Activated gamma-delta T cell treated with anti-CD3 and anti-CD28 coated beads, Interleukin-2, amount 50 U/mL, for 16 hours (primary cell): ENCODE measurements at regions not wholly inside any gene's neighbourhood (a gene's known extent, or its start where the extent isn't known, plus 50 kb on each side); places are given as distances from the start of the nearest gene placed in this dataset.
"Not testable (repeated sequence)": the region's sequence is repeated elsewhere in the genome, so short reads cannot be mapped to it uniquely, and the experiment has no call there.

Experiments used
- DNase-seq: peaks from one replicate; pipeline ENCODE4 v3.0.0-alpha.2; 2020; ENCODE audit warnings: low read depth

DNA sequence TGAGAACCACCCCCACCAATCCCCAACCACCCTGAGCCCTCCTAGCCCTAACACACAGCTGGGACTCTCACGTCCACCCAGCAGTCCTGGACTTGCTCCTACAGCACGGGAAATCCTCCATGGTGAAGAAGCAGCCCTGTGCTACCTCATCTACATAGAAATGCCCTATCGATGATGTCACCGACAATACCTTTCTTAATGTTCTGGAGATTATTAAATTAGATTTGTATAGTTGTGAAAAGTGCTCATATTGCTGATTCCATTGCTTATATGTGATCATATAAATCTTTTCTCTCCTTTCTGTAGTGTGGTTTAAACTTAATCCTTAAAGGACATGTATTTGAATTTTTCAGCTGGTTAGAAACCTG, 97.1 kb downstream of the PPIAL4G start:
- not testable (repeated sequence) for DNase-seq

GRCh38 chr1:148385371-148386030, 97.6 kb downstream of the PPIAL4G start:
- DNase-seq: no peak

DNA sequence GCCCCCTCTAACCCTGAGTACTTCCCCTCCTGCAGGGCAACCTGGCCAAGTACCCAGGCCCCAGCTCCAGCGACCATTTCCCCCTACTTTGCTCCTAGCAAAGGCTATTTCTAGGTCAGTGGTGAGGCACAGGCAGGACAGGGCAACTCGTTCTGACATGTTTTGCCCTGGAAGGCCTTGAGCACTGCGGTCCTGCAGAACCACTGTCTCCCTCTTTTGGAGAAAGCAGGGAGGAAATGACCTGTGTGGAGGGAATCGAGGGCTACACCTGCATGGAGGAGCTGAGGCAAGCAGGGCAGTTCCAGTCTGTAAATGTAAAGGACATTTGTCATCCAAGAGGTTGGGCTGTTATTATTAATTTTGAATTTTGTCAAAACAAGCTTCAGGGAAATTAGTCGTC, 99.1 kb downstream of the PPIAL4G start:
- no peak for DNase-seq

DNA sequence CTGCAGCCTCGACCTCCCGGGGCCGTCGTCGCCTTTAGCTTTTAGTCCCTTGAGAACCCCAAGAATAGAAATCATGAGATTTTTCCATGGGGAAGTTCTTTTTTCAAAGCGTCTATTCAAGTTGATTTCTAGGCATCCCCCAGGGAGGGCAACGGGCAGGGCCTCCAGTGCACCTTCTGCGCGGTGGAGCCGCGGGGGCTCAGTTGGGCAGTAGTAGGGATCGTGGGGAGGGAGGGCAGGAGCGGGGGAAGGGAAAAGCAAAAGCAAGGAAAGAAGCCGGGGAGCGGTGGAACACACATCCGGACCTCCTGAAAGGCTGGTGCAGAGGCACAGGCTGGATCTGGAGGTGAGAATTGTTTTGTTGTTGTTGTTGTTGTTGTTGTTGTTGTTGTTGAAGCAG, 103.4 kb downstream of the PPIAL4G start:
- DNase-seq: no peak

- no peak for DNase-seq
Measured at GRCh38 chr1:148379170-148379500, 104.0 kb downstream of the PPIAL4G start.

- DNase-seq: not testable (repeated sequence)
Measured at GRCh38 chr1:148377992-148378391, 105.1 kb downstream of the PPIAL4G start.

DNA sequence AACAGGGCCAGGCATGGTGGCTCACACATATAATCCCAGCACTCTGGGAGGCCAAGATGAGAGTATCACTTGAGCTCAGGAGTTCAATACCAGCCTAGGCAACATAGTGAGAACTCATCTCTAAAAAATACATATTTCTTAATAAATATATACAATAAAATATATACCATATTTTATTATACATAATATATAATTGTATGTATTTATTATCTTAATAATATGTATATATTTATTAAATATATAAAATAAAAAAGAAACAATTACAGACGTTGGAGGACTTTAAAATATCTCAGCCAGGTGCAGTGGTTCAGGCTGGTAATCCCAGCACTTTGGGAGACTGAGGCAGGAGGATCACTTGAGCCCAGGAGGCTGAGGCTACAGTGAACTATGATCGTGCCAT, 106.1 kb downstream of the PPIAL4G start:
- DNase-seq: not testable (repeated sequence)

DNA sequence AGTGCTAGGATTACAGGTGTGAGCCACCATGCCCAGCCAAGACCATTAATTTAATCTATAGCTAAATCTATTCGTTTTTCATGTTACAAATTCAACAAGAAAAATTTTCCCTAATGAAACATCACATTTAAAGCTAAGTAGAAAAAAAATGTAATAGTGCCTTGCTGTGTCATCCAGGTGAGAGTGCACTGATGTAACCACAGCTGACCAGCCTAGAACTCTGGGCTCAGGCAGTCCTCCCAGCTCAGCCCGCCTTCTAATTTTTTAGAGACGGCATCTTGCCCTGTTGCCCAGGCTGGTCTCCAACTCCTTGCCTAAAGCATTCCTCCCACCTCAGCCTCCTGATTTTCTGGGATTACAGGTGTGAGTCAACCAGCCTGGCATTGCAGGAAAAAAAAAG, 109.0 kb downstream of the PPIAL4G start:
- DNase-seq: no peak

GRCh38 chr1:148373192-148373925, 109.7 kb downstream of the PPIAL4G start:
- DNase-seq: no peak

DNA sequence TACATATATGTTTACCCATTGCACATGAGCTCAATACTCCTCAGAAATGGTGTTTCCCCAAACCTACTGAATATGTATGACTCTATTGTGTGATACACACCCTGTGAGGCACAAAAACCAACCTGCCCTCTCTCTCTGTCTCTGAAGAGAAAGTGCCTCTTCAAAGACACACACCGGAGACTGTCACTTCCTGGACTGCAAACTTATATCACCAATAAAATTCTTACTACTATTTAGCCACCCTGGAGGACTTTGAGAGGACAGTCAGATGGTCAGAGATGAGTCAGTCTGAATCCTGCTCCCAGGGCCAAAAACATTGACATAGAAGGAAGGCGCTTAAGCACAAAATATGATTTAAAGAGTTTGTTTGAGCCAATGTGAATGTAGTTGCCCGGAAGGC, 110.4 kb downstream of the PPIAL4G start:
- DNase-seq: no peak

DNA sequence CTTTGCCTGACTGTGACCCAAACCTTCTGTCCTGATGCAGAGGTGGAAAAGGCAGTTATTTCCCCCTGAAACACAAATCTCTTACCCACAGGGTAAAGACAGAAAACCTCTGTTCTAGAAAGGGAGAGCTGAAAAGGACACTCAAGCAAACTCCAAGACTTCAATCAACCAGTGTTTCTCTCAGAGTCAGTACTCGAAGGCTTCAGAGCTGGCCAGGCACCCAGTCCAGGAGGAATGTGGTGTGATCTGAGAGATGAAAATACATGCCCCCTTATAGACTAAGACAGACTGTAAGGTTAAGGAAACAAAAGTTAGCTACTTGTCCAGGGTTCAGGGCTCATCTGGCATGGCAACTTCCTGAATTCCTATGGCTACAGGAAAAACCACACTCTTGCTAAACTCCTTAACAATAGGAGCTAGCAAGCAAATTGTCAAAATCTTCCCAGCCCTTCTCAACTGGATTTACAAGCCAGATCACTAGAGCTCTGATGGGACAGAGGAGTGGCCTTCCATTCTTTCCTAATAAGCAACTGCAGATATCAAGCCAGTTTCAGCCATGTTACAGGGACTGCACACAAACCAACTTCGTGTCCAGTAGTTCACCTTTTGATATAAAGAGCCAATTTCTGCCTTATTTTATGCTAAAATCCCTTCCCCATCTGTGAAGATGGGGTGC, 110.9 kb downstream of the PPIAL4G start:
- DNase-seq: not testable (repeated sequence)

DNA sequence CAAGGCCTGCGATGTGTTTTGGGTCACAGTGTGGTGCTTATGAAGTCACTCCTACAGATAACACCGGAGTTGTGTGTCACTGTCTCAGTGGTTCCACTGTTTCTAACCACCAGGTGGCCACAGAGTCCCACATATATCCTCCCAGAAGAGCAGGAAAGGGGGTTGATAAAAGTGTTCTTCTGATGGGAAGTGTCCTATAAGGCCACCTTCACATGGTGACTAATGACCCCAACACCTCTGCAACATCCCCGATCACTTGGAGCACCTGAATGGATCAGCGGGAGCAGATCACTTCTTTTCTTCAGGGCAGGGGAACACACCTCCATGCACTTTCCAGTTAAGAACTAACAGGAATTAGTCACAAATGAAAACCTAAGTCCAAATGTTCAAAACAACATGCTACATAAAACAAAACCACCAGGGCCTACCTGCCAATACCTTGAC, 111.5 kb downstream of the PPIAL4G start:
- DNase-seq: peak; percentile 59

- not testable (repeated sequence) for DNase-seq
Measured at GRCh38 chr1:148370661-148371060, 112.4 kb downstream of the PPIAL4G start.

- no peak for DNase-seq
Measured at GRCh38 chr1:148367596-148367995, 115.5 kb downstream of the PPIAL4G start.

DNA sequence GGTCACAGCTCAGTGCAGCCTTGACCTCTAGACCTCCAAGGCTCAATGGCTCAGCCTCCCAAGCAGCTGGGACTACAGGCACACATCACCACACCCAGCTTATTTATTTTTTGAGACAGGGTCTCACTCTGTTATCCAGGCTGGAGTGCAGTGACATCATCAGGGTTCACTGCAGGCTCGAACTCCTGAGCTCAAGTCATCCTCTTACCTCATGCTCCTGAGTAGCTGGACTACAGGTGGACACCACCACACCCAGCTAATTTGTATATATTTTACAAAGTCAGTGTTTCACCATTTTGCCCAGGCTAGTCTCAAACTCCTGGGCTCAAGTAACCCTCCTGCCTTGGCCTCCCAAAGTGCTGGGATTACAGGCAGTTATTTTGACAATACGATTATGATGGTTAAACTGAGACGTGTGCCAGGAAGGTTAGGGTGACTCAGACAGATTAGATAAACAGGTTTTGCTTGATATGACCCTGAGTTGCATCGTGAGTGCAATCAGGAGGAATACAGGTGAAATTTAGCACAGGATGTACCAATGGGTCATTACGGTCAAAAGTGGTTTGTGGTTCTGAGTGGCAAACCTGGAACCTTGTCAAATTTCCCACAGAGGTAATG, 116.9 kb downstream of the PPIAL4G start:
- DNase-seq: not testable (repeated sequence)

GRCh38 chr1:148365151-148365550, 118.0 kb downstream of the PPIAL4G start:
- DNase-seq: not testable (repeated sequence)

DNA sequence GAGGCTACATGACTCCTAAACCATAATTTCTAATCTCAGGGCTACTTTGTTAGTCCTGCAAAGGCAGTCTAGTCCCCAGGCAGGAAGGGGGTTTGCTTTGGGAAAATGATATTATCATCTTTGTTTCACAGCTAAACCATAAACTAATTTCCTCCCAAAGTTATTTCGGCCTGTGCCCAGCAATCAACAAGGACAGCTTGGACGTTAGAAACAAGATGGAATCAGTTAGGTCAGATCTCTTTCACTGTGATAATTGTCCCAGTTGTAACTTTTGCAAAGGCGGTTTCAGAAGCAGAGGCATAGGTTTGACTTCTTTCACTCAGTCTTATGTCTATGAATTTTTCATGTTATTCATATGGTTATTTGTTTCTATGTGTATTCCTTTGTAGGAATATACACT, 119.1 kb downstream of the PPIAL4G start:
- DNase-seq: not testable (repeated sequence)

- no peak for DNase-seq
Measured at GRCh38 chr1:148363439-148363810, 119.7 kb downstream of the PPIAL4G start.

DNA sequence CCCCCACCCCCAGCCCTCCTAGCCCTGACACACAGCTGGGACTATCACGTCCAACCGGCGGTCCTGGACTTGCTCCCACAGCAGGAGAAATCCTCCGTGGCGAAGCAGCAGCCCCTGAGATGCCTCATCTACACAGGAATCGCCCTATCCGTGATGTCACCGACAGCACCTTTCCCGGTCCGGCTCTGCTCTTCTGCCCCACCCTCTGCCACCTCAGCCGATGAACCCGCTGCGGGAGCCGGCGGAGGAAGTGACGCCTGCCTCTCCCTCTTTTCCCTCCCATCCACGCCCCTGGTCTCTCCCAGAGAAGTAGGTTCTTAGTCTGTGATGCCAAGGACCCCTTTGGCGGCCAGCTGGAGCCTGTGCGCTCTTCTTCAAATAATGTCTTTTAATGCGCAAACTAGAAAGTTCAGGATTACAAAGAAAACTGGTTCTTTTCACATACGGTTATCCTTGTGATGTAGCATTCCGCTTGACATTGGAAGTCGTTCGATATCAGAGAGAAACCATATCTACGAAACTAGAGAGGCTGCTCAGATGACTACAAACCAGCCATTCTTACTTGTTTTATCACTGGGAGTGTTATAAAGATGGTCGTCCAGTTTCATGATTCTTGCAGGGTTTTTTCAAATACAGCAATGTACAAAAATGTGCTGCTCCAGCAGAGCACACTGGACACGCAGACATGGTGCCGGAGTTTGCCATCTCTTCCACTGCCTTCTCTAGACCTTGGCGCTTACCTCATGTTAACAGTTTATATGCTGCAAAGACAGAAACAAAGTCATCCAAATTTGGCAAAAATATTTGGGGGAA, 120.3 kb downstream of the PPIAL4G start:
- DNase-seq: no peak

GRCh38 chr1:148362216-148362611, 120.9 kb downstream of the PPIAL4G start:
- no peak for DNase-seq

DNA sequence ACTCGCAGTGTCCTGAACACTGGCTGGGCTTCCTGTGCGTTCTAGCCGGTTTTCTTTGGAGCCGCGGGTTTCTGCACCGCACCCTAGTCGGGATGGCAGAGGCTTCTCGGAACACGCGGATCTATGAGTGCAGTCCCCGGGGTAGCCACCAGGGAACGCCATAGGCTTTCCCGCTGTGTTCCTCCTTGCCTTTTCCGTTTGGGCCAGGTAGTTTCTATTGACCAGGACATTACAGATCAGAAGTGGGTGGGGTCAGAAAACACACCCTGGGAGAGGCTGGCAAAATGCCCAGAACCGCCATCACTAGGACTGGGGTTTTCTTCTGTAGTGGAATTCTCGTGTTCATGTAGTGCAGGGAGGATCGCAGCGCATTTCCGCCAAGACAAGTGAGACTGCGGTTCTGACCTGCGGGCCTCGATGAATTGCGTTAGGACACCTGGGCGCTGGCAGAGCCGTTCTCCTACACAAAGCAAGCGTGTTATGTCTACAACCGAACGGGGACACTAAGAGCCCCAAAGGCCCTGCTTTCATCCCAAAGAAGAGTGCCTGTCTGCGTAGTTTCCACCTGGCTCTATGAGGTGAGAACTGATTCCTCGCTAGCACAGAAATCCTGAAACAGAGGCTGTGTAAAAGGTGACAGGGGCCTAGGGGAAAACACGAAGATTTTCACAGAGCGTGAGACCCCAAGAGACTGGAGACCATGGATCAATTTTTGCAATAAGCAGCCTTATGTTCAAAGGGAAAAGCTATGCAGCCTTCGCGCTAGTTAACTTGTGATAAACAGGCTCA, 121.5 kb downstream of the PPIAL4G start:
- peak; percentile 12 for DNase-seq
